ENCODE measurements at regions not wholly inside any gene's neighbourhood (a gene's known extent, or its start where the extent isn't known, plus 50 kb on each side); places are given as distances from the start of the nearest gene placed in this dataset.

GRCh38 chr13:103276775-103277498 lies 210.7 kb upstream of the SLC10A2 start:
- TF ChIP-seq POLR2A (IDR thresholded peaks at IDR 0.05) (no peak), POLR2AphosphoS5 (IDR thresholded peaks at IDR 0.05) (no peak)

All from breast epithelium (tissue), 3 donors.